Transverse colon (tissue), 4 donors: ENCODE measurements at regions not wholly inside any gene's neighbourhood (a gene's known extent, or its start where the extent isn't known, plus 50 kb on each side); places are given as distances from the start of the nearest gene placed in this dataset.

Source experiments
- DNase-seq: peaks from one replicate; pipeline ENCODE4 v3.0.0-alpha.2; 2019
- H3K27ac ChIP-seq, 4 donors: fragments of 200-600 bp; sonication (generic); 2 replicates each; pipeline ENCODE4 v1.5.1; 2016 to 2018; ENCODE audit warnings: inconsistent platforms in 4 of 4
- H3K27me3 ChIP-seq: fragments of 200-600 bp; sonication (generic); 2 replicates; pipeline ENCODE4 v1.5.1; 2017; ENCODE audit warnings: inconsistent platforms
- H3K36me3 ChIP-seq, 4 donors: fragments of 200-600 bp; sonication (generic); 2 replicates each; pipeline ENCODE4 v1.5.1; 2017 to 2019; ENCODE audit warnings: inconsistent platforms in 4 of 4
- H3K4me1 ChIP-seq, 4 donors: fragments of 200-600 bp; sonication (generic); 2 replicates each; pipeline ENCODE4 v1.5.1; 2017 to 2020; ENCODE audit warnings: inconsistent platforms in 4 of 4
- H3K4me3 ChIP-seq, 4 donors: fragments of 200-600 bp; sonication (generic); 1 replicate in 1 of 4; 2 replicates in 3 of 4; pipeline versions ENCODE4 v1.5.1 to v1.6.1; 2017 to 2019; ENCODE audit warnings: inconsistent platforms in 4 of 4
- H3K9me3 ChIP-seq, 2 donors: fragments of 200-600 bp; sonication (generic); 2 replicates each; pipeline ENCODE4 v1.5.1; 2017 to 2019; ENCODE audit warnings: inconsistent platforms in 2 of 2
- CTCF ChIP-seq, 5 experiments: fragments of 200-600 bp in 3 of 5; fragments of 450-650 bp in 2 of 5; sonication (generic) in 3 of 5; IDR thresholded peaks; 1 replicate in 2 of 5; 2 replicates in 3 of 5; pipeline ENCODE4 v1.5.1; 2016 to 2017; ENCODE audit warnings: antibody characterized with exemption in 5 of 5, inconsistent platforms in 3 of 5, mild to moderate bottlenecking in 2 of 5, moderate library complexity in 1 of 5
- EP300 ChIP-seq: sonication (generic); formaldehyde crosslinking; IDR thresholded peaks from one replicate; pipeline ENCODE4 v1.6.1; 2017; ENCODE audit warnings: antibody characterized with exemption, low read depth
- POLR2A ChIP-seq: fragments of 450-650 bp; IDR thresholded peaks from one replicate; pipeline ENCODE4 v1.6.1; 2016; ENCODE audit warnings: antibody characterized with exemption, mild to moderate bottlenecking, moderate library complexity
- POLR2AphosphoS5 ChIP-seq, 3 donors: sonication (generic); formaldehyde crosslinking; IDR thresholded peaks; one replicate each; pipeline ENCODE4 v1.6.1; 2016; ENCODE audit warnings: antibody characterized with exemption in 3 of 3
- WGBS, 2 donors: methylation state at CpG; one replicate each; pipeline ENCODE4 v1.1.5; 2018; ENCODE audit warnings: low coverage in 1 of 2; 5-methylcytosine and 5-hydroxymethylcytosine counted together
- in situ Hi-C, 4 donors: fragments of 200-750 bp; cut with MboI; loops; one replicate each; pipeline versions ENCODE4 v1.15.0 to v1.15.1; 2017; ENCODE audit warnings: low sequenced_read_pairs in 3 of 4, low pct_ligation_motif_present in 1 of 4, low pct_unique_long_range_greater_than_20kb in 1 of 4
- intact Hi-C: fragments of 100-400 bp; cut with DNase I; formaldehyde crosslinking; loops from one replicate; pipeline ENCODE4 v1.15.1; 2023; ENCODE audit warnings: low total_unique reads

- in situ Hi-C loops, result loop anchor here in 1 of 4 donors (25.0 kb wide), 1 partner anchor 279 kb away; no protein-coding TSS in a partner anchor
- H3K4me3 ChIP-seq, result no peak overlapping the region
- H3K9me3 ChIP-seq, result no peaks in the 10 kb centered on the region
- no peaks in the 10 kb centered on the region for H3K27me3 ChIP-seq
- H3K4me1 ChIP-seq, result no peaks in the 10 kb centered on the region
- no peak overlapping the region for H3K27ac ChIP-seq
- intact Hi-C loops, result no loop called here
- WGBS, 2 donors, result 48 to 67% methylated on average over 2 of the region's 2 CpGs
- H3K36me3 ChIP-seq, result no peaks in the 10 kb centered on the region
- no peak for TF ChIP-seq POLR2A
- no peak for TF ChIP-seq EP300
- no peak for DNase-seq
Measured at GRCh38 chr17:54282886-54283285, 460.2 kb downstream of the KIF2B start.

GRCh38 chr17:54307351-54307750 lies 484.6 kb downstream of the KIF2B start:
- WGBS, 2 donors, result 52 to 68% methylated on average over 5 of the region's 5 CpGs
- H3K9me3 ChIP-seq, result peaks cover 0 to 10% of the 10 kb centered on the region in 2 donors
- no peak overlapping the region for H3K4me3 ChIP-seq
- intact Hi-C loops (no loop called here), in situ Hi-C loops (loop anchor here in 1 of 4 donors (25.0 kb wide), 1 partner anchor 95 kb away; no protein-coding TSS in a partner anchor)
- no peaks in the 10 kb centered on the region for H3K27me3 ChIP-seq
- TF ChIP-seq POLR2A, result no peak
- TF ChIP-seq EP300, result no peak
- TF ChIP-seq POLR2AphosphoS5 (IDR thresholded peaks at IDR 0.05), result no peak
- TF ChIP-seq CTCF (IDR thresholded peaks at IDR 0.05), result no peak
- DNase-seq, result no peak
- no peaks in the 10 kb centered on the region for H3K4me1 ChIP-seq
- no peak overlapping the region for H3K27ac ChIP-seq
- no peaks in the 10 kb centered on the region for H3K36me3 ChIP-seq

- intact Hi-C loops, result no loop called here
- DNase-seq, result no peak
- TF ChIP-seq CTCF (IDR thresholded peaks at IDR 0.05), result no peak
- TF ChIP-seq EP300, result no peak
- TF ChIP-seq POLR2A, result no peak
- TF ChIP-seq POLR2AphosphoS5 (IDR thresholded peaks at IDR 0.05), result no peak
- no peaks in the 10 kb centered on the region for H3K4me1 ChIP-seq
- WGBS, 2 donors, result 52 to 83% methylated on average over 1 of the region's 1 CpG
- H3K27me3 ChIP-seq, result no peaks in the 10 kb centered on the region
- in situ Hi-C loops, result loop anchor here in 1 of 4 donors (25.0 kb wide), 1 partner anchor 113 kb away; no protein-coding TSS in a partner anchor
- peaks cover 0 to 3% of the 10 kb centered on the region in 2 donors for H3K9me3 ChIP-seq
- no peak overlapping the region for H3K4me3 ChIP-seq
- H3K36me3 ChIP-seq, result no peaks in the 10 kb centered on the region
- no peak overlapping the region for H3K27ac ChIP-seq
Measured at GRCh38 chr17:54324813-54325212, 502.1 kb downstream of the KIF2B start.

GRCh38 chr17:54339731-54340130 lies 517.0 kb downstream of the KIF2B start:
- 80 to 86% methylated on average over 1 of the region's 1 CpG for WGBS, 2 donors
- TF ChIP-seq CTCF (IDR thresholded peaks at IDR 0.05) (no peak), POLR2AphosphoS5 (IDR thresholded peaks at IDR 0.05) (no peak), POLR2A (no peak), EP300 (no peak)
- no peak overlapping the region for H3K27ac ChIP-seq
- H3K9me3 ChIP-seq, result no peaks in the 10 kb centered on the region
- intact Hi-C loops, result no loop called here
- in situ Hi-C loops, result no loop called here
- H3K4me3 ChIP-seq, result no peak overlapping the region
- H3K4me1 ChIP-seq, result no peaks in the 10 kb centered on the region
- H3K36me3 ChIP-seq, result no peaks in the 10 kb centered on the region
- no peaks in the 10 kb centered on the region for H3K27me3 ChIP-seq
- no peak for DNase-seq

GRCh38 chr17:54347495-54347894 lies 524.8 kb downstream of the KIF2B start:
- in situ Hi-C loops, result no loop called here
- intact Hi-C loops, result no loop called here
- 70 to 89% methylated on average over 1 of the region's 1 CpG for WGBS, 2 donors

More at GRCh38 chr17:54347495-54347894, 524.8 kb downstream of the KIF2B start:
- TF ChIP-seq POLR2AphosphoS5 (IDR thresholded peaks at IDR 0.05) (no peak), POLR2A (no peak), EP300 (no peak), CTCF (IDR thresholded peaks at IDR 0.05) (no peak)
- H3K27ac ChIP-seq, result no peak overlapping the region
- DNase-seq, result no peak
- no peaks in the 10 kb centered on the region for H3K36me3 ChIP-seq
- no peaks in the 10 kb centered on the region for H3K9me3 ChIP-seq
- H3K4me1 ChIP-seq, result no peaks in the 10 kb centered on the region
- no peaks in the 10 kb centered on the region for H3K27me3 ChIP-seq
- H3K4me3 ChIP-seq, result no peak overlapping the region
